Neuronal stem cell (in vitro differentiated cells): ENCODE measurements at regions not wholly inside any gene's neighbourhood (a gene's known extent, or its start where the extent isn't known, plus 50 kb on each side); places are given as distances from the start of the nearest gene placed in this dataset.

Experiments
- DNase-seq: peaks from one replicate; pipeline ENCODE4 v3.0.0-alpha.2; 2013; ENCODE audit warnings: low spot score
- H2AFZ ChIP-seq: one replicate; pipeline ENCODE4 v1.6.1; 2013; ENCODE audit warnings: mild to moderate bottlenecking, low read length, inconsistent platforms
- H2AK5ac ChIP-seq: 2 replicates; pipeline ENCODE4 v1.6.1; 2013; ENCODE audit warnings: low read depth, mild to moderate bottlenecking, inconsistent platforms, low read length, moderate library complexity, mixed read lengths
- H2BK120ac ChIP-seq: 2 replicates; pipeline ENCODE4 v1.6.1; 2013; ENCODE audit warnings: low read depth, mild to moderate bottlenecking, inconsistent platforms, low read length, moderate library complexity, mixed read lengths
- H2BK12ac ChIP-seq: one replicate; pipeline ENCODE4 v1.6.1; 2013; ENCODE audit warnings: low read length, inconsistent platforms
- H2BK15ac ChIP-seq: 2 replicates; pipeline ENCODE4 v1.6.1; 2013; ENCODE audit warnings: mild to moderate bottlenecking, low read length, inconsistent platforms, mixed read lengths
- H2BK5ac ChIP-seq: one replicate; pipeline ENCODE4 v1.6.1; 2013; ENCODE audit warnings: inconsistent platforms, mild to moderate bottlenecking, low read length, moderate library complexity
- H3K14ac ChIP-seq: one replicate; pipeline ENCODE4 v1.6.1; 2013; ENCODE audit warnings: low read length, inconsistent platforms
- H3K18ac ChIP-seq: 2 replicates; pipeline ENCODE4 v1.6.1; 2013; ENCODE audit warnings: low read length, inconsistent platforms
- H3K23ac ChIP-seq: 2 replicates; pipeline ENCODE4 v1.6.1; 2013; ENCODE audit warnings: low read depth, mild to moderate bottlenecking, mixed read lengths, low read length, inconsistent platforms; ENCODE audit not compliant: poor library complexity
- H3K27ac ChIP-seq: replicated peaks from 3 replicates; pipeline ENCODE4 v1.5.1; 2013; ENCODE audit warnings: low read length, inconsistent platforms
- H3K27me3 ChIP-seq, 3 experiments: 2 replicates each; pipeline ENCODE4 v1.6.1; 2013; ENCODE audit warnings: low read length in 3 of 3, mild to moderate bottlenecking in 2 of 3, inconsistent platforms in 1 of 3, low read depth in 1 of 3, mixed read lengths in 1 of 3, moderate library complexity in 1 of 3; ENCODE audit not compliant: control insufficient read depth in 3 of 3, insufficient read depth in 3 of 3
- H3K36me3 ChIP-seq, 2 donors: replicated peaks in 1 of 2; 2 replicates each; pipeline ENCODE4 v1.6.1; 2013; ENCODE audit warnings: low read length in 2 of 2; ENCODE audit not compliant: control insufficient read depth in 2 of 2, insufficient read depth in 2 of 2
- H3K4ac ChIP-seq: 2 replicates; pipeline ENCODE4 v1.6.1; 2013; ENCODE audit warnings: inconsistent platforms, mild to moderate bottlenecking, low read length, moderate library complexity
- H3K4me1 ChIP-seq, 2 donors: 1 replicate in 1 of 2; 2 replicates in 1 of 2; pipeline ENCODE4 v1.6.1; 2013; ENCODE audit warnings: low read length in 2 of 2, low read depth in 1 of 2; ENCODE audit not compliant: control insufficient read depth in 2 of 2, insufficient read depth in 1 of 2
- H3K4me2 ChIP-seq: one replicate; pipeline ENCODE4 v1.6.1; 2013; ENCODE audit warnings: mild to moderate bottlenecking, low read length, inconsistent platforms; ENCODE audit not compliant: insufficient read depth, poor library complexity, severe bottlenecking
- H3K4me3 ChIP-seq, 2 donors: 2 replicates each; pipeline ENCODE4 v1.5.1; 2013; ENCODE audit warnings: low read length in 2 of 2, mild to moderate bottlenecking in 2 of 2, inconsistent platforms in 1 of 2, moderate library complexity in 1 of 2
- H3K79me1 ChIP-seq: one replicate; pipeline ENCODE4 v1.6.1; 2013; ENCODE audit warnings: low read depth, mild to moderate bottlenecking, inconsistent platforms, low read length, moderate library complexity
- H3K9ac ChIP-seq: one replicate; pipeline ENCODE4 v1.6.1; 2013; ENCODE audit warnings: mild to moderate bottlenecking, low read depth, low read length, inconsistent platforms; ENCODE audit not compliant: poor library complexity
- H3K9me3 ChIP-seq, 2 donors: replicated peaks in 1 of 2; 2 replicates each; pipeline versions ENCODE3 to v1.6.1; 2013; ENCODE audit warnings: low read length in 2 of 2, mild to moderate bottlenecking in 2 of 2, inconsistent platforms in 1 of 2, low read depth in 1 of 2, mixed read lengths in 1 of 2, moderate library complexity in 1 of 2; ENCODE audit not compliant: control insufficient read depth in 2 of 2, insufficient read depth in 1 of 2
- H4K8ac ChIP-seq: one replicate; pipeline ENCODE4 v1.6.1; 2013; ENCODE audit warnings: low read depth, mild to moderate bottlenecking, inconsistent platforms, low read length, moderate library complexity
- H4K91ac ChIP-seq: one replicate; pipeline ENCODE4 v1.6.1; 2013; ENCODE audit warnings: low read length, low read depth, mild to moderate bottlenecking, inconsistent platforms; ENCODE audit not compliant: poor library complexity
- WGBS, 2 donors: extraction: QIAGEN DNeasy Blood & Tissue Kit; methylation state at CpG; one replicate each; pipeline ENCODE4 v1.1.7; 2013; ENCODE audit warnings: missing lambda C conversion rate in 2 of 2, mixed read lengths in 1 of 2; ENCODE audit not compliant: insufficient read length in 2 of 2, insufficient replicate concordance in 1 of 2; ENCODE audit errors: extremely low coverage in 2 of 2; 5-methylcytosine and 5-hydroxymethylcytosine counted together

DNA sequence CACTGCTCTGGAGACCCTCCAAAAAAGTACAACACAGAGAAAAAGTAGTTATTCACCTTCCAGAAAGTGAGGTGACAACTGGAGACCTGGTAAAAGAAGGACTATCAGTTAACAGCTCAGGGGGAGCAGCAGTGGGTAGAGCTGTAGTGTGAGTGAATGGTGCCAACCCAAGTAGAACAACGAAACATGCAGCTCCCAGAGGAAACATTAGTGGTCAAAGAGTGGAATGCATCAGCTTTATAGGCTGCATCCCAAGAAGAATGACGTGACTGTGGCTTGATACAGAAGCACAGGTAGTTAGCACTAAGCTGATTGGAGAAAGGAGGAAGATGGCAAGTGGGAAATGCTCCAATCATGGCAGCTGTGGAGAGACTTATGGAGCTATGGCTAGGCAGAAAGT lies 275.7 kb upstream of the CAMK1G start:
- Histone ChIP-seq H2BK15ac (no peak overlapping the region), H3K4me3 (no peak overlapping the region), H4K91ac (no peak overlapping the region), H2BK5ac (no peak overlapping the region), H3K23ac (no peak overlapping the region), H3K9me3 (no peaks in the 10 kb centered on the region), H4K8ac (no peak overlapping the region), H3K27ac (no peak overlapping the region), H3K4me2 (no peak overlapping the region), H3K27me3 (no peaks in the 10 kb centered on the region), H2BK120ac (no peak overlapping the region), H3K18ac (no peak overlapping the region), H3K79me1 (no peaks in the 10 kb centered on the region), H3K4me1 (peaks cover 0 to 11% of the 10 kb centered on the region in 2 donors), H3K36me3 (no peaks in the 10 kb centered on the region), H3K9ac (no peak overlapping the region), H2BK12ac (no peak overlapping the region), H2AFZ (no peak overlapping the region), H2AK5ac (no peak overlapping the region), H3K4ac (no peak overlapping the region), H3K14ac (no peak overlapping the region)
- DNase-seq, result no peak
- WGBS, 2 donors, result no CpG with 5 or more reads among the region's 2 CpGs

DNA sequence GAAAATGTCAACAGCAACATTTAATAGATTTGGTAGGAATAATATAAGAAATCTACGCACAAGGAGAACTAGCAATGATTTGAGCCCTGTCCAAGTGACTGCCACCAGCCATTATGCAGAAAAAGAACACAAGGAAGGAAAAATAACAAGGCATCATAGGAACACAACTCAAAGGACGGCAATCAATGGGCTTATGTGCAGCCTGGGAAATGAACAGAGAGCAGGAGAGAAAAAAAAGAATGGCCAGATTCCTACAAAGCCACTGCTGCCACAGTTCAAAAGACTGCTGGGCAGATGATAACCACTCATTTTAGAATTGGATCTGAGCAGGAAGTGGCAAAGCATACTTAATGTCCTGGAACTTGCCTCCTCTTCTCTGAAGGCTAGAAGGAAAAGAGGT lies 274.3 kb upstream of the CAMK1G start:
- Histone ChIP-seq H3K36me3 (no peaks in the 10 kb centered on the region), H2BK15ac (no peak overlapping the region), H3K4me1 (peaks cover 0 to 11% of the 10 kb centered on the region in 2 donors), H3K79me1 (no peaks in the 10 kb centered on the region), H3K27me3 (no peaks in the 10 kb centered on the region), H3K9me3 (no peaks in the 10 kb centered on the region), H4K8ac (no peak overlapping the region), H2BK12ac (no peak overlapping the region), H2AK5ac (no peak overlapping the region), H3K23ac (no peak overlapping the region), H2AFZ (no peak overlapping the region), H4K91ac (no peak overlapping the region), H3K4me2 (no peak overlapping the region), H3K14ac (no peak overlapping the region), H3K27ac (no peak overlapping the region), H3K9ac (no peak overlapping the region), H3K18ac (no peak overlapping the region), H3K4ac (no peak overlapping the region), H2BK5ac (no peak overlapping the region), H3K4me3 (no peak overlapping the region), H2BK120ac (no peak overlapping the region)
- WGBS, 2 donors, result no CpG with 5 or more reads among the region's 2 CpGs
- no peak for DNase-seq

GRCh38 chr1:209311770-209312169 lies 271.7 kb upstream of the CAMK1G start:
- Histone ChIP-seq H3K9ac (no peak overlapping the region), H3K27me3 (no peaks in the 10 kb centered on the region), H3K9me3 (no peaks in the 10 kb centered on the region), H2BK12ac (no peak overlapping the region), H3K4me3 (no peak overlapping the region), H4K8ac (no peak overlapping the region), H2BK120ac (no peak overlapping the region), H3K4ac (no peak overlapping the region), H3K36me3 (no peaks in the 10 kb centered on the region), H2AFZ (no peak overlapping the region), H4K91ac (no peak overlapping the region), H2BK15ac (no peak overlapping the region), H3K27ac (no peak overlapping the region), H2AK5ac (no peak overlapping the region), H3K4me2 (no peak overlapping the region), H3K23ac (no peak overlapping the region), H3K14ac (no peak overlapping the region), H3K4me1 (peaks cover 0 to 1% of the 10 kb centered on the region in 2 donors), H3K18ac (no peak overlapping the region), H2BK5ac (no peak overlapping the region), H3K79me1 (no peaks in the 10 kb centered on the region)
- WGBS, 2 donors, result no CpG with 5 or more reads among the region's 3 CpGs
- DNase-seq, result no peak

GRCh38 chr1:209316929-209317328 lies 266.6 kb upstream of the CAMK1G start:
- Histone ChIP-seq H3K27ac (no peak overlapping the region), H3K18ac (no peak overlapping the region), H3K23ac (no peak overlapping the region), H3K4me3 (no peak overlapping the region), H3K27me3 (no peaks in the 10 kb centered on the region), H3K4me1 (no peaks in the 10 kb centered on the region), H2AK5ac (no peak overlapping the region), H3K4me2 (no peak overlapping the region), H3K79me1 (no peaks in the 10 kb centered on the region), H3K9ac (no peak overlapping the region), H4K91ac (no peak overlapping the region), H2BK5ac (no peak overlapping the region), H4K8ac (no peak overlapping the region), H2BK12ac (no peak overlapping the region), H2BK15ac (no peak overlapping the region), H2BK120ac (no peak overlapping the region), H3K14ac (no peak overlapping the region), H2AFZ (no peak overlapping the region), H3K9me3 (no peaks in the 10 kb centered on the region), H3K36me3 (no peaks in the 10 kb centered on the region), H3K4ac (no peak overlapping the region)
- DNase-seq, result no peak
